GM12874 (cell line): ENCODE measurements at regions not wholly inside any gene's neighbourhood (a gene's known extent, or its start where the extent isn't known, plus 50 kb on each side); places are given as distances from the start of the nearest gene placed in this dataset.

Source experiments
- CTCF ChIP-seq: IDR thresholded peaks from 2 replicates; pipeline ENCODE4 v1.5.1; 2011; ENCODE audit warnings: low read depth, mild to moderate bottlenecking, control low read depth, low read length, moderate library complexity; ENCODE audit not compliant: insufficient read depth

- TF ChIP-seq CTCF: no peak
Observed at GRCh38 chr2:239528146-239528545, 127.3 kb upstream of the HDAC4 start.

- no peak for TF ChIP-seq CTCF
Observed at GRCh38 chr2:239526666-239527415, 126.0 kb upstream of the HDAC4 start.

GRCh38 chr2:239526038-239526437 lies 125.2 kb upstream of the HDAC4 start:
- TF ChIP-seq CTCF: no peak

- TF ChIP-seq CTCF: no peak
Observed at GRCh38 chr2:239523954-239524330, 123.1 kb upstream of the HDAC4 start.

GRCh38 chr2:239523147-239523953 lies 122.5 kb upstream of the HDAC4 start:
- no peak for TF ChIP-seq CTCF

GRCh38 chr2:239522740-239523119 lies 121.9 kb upstream of the HDAC4 start:
- no peak for TF ChIP-seq CTCF

- TF ChIP-seq CTCF: no peak
Observed at GRCh38 chr2:239522002-239522739, 121.4 kb upstream of the HDAC4 start.
